ENCODE measurements at regions not wholly inside any gene's neighbourhood (a gene's known extent, or its start where the extent isn't known, plus 50 kb on each side); places are given as distances from the start of the nearest gene placed in this dataset.

DNA sequence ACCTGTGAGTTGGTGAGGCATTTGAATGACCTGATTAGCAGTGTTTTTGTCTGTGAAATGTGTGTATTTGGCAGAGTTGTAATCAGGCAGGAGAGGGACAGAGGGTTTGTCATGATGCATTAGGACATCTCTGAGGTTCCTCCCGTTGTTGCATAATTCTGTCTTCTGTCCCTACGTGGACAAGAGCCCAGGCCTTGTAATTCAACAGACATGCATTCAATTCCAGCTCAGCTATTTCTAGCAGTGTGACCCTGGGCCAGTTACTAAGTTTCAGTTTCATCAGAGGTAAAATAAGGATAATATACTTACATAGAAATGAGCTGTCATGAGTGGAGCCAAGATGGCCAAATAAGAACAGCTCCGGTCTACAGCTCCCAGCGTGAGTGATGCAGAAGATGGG, 208.6 kb downstream of the SLC38A4 start:
- Histone ChIP-seq H3K79me2 (ENCODE audit: control insufficient read depth, insufficient read depth, low read length) (no peaks in the 10 kb centered on the region), H3K9ac (ENCODE audit: control insufficient read depth, extremely low read depth, insufficient read depth, low read length) (no peak overlapping the region), H3K4me3 (ENCODE audit: control insufficient read depth in 2 of 3, extremely low read depth in 1 of 3, insufficient read depth in 2 of 3, low read depth in 1 of 3, low read length in 3 of 3) (no peak overlapping the region), H3K4me2 (ENCODE audit: control insufficient read depth, extremely low read depth, insufficient read depth, low read depth, low read length) (no peak overlapping the region), H2AFZ (ENCODE audit: control insufficient read depth, low read length) (no peak overlapping the region), H3K9me3 (ENCODE audit: control insufficient read depth, low read depth, low read length) (no peaks in the 10 kb centered on the region), H3K27ac (ENCODE audit: control insufficient read depth, insufficient read depth, low read length) (no peak overlapping the region), H3K9me1 (ENCODE audit: control insufficient read depth, extremely low read depth, insufficient read depth, low read length) (no peaks in the 10 kb centered on the region), H4K20me1 (ENCODE audit: control insufficient read depth, extremely low read depth, insufficient read depth, low read length) (no peaks in the 10 kb centered on the region), H3K36me3 (ENCODE audit: control insufficient read depth in 2 of 2, extremely low read depth in 1 of 2, insufficient read depth in 2 of 2, low read length in 2 of 2) (peaks cover 0 to 3% of the 10 kb centered on the region in 2 experiments), H3K27me3 (ENCODE audit: control insufficient read depth, extremely low read depth, insufficient read depth, low read length) (no peaks in the 10 kb centered on the region), H3K4me1 (ENCODE audit: control insufficient read depth, extremely low read depth, insufficient read depth, low read length) (no peaks in the 10 kb centered on the region)
- FAIRE-seq = no peak
- no peak for DNase-seq (ENCODE audit: low read depth, low spot score)
- TF ChIP-seq, protein P1, sequence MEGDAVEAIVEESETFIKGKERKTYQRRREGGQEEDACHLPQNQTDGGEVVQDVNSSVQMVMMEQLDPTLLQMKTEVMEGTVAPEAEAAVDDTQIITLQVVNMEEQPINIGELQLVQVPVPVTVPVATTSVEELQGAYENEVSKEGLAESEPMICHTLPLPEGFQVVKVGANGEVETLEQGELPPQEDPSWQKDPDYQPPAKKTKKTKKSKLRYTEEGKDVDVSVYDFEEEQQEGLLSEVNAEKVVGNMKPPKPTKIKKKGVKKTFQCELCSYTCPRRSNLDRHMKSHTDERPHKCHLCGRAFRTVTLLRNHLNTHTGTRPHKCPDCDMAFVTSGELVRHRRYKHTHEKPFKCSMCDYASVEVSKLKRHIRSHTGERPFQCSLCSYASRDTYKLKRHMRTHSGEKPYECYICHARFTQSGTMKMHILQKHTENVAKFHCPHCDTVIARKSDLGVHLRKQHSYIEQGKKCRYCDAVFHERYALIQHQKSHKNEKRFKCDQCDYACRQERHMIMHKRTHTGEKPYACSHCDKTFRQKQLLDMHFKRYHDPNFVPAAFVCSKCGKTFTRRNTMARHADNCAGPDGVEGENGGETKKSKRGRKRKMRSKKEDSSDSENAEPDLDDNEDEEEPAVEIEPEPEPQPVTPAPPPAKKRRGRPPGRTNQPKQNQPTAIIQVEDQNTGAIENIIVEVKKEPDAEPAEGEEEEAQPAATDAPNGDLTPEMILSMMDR (optimal IDR thresholded peaks at IDR 0.05 in 1 of 3, IDR thresholded peaks at IDR 0.05 in 1 of 3, conservative IDR thresholded peaks at IDR 0.05 in 1 of 3; ENCODE audit: extremely low read depth in 1 of 3, insufficient read depth in 2 of 3, low read length in 3 of 3) = no peak
- TF ChIP-seq EZH2 (IDR thresholded peaks at IDR 0.05; ENCODE audit: low read length) = no peak
- dilution Hi-C loops (cut with MboI; ENCODE audit: extremely low pct_ligation_motif_present, low sequenced_read_pairs) = no loop called here

GRCh38 chr12:46610754-46611153, 215.0 kb downstream of the SLC38A4 start:
- H3K79me2 ChIP-seq (ENCODE audit: control insufficient read depth, insufficient read depth, low read length) = no peaks in the 10 kb centered on the region
- H3K9me3 ChIP-seq (ENCODE audit: control insufficient read depth, low read depth, low read length) = no peaks in the 10 kb centered on the region
- no peak overlapping the region for H3K9ac ChIP-seq (ENCODE audit: control insufficient read depth, extremely low read depth, insufficient read depth, low read length)
- no peaks in the 10 kb centered on the region for H4K20me1 ChIP-seq (ENCODE audit: control insufficient read depth, extremely low read depth, insufficient read depth, low read length)
- dilution Hi-C loops (cut with MboI; ENCODE audit: extremely low pct_ligation_motif_present, low sequenced_read_pairs) = no loop called here
- H3K9me1 ChIP-seq (ENCODE audit: control insufficient read depth, extremely low read depth, insufficient read depth, low read length) = no peaks in the 10 kb centered on the region
- peaks cover 6% of the 10 kb centered on the region for H3K4me1 ChIP-seq (ENCODE audit: control insufficient read depth, extremely low read depth, insufficient read depth, low read length)
- H3K27me3 ChIP-seq (ENCODE audit: control insufficient read depth, extremely low read depth, insufficient read depth, low read length) = no peaks in the 10 kb centered on the region
- H2AFZ ChIP-seq (ENCODE audit: control insufficient read depth, low read length) = no peak overlapping the region
- H3K36me3 ChIP-seq (ENCODE audit: control insufficient read depth in 2 of 2, extremely low read depth in 1 of 2, insufficient read depth in 2 of 2, low read length in 2 of 2) = peaks cover 0 to 3% of the 10 kb centered on the region in 2 experiments
- no peak for TF ChIP-seq EZH2 (IDR thresholded peaks at IDR 0.05; ENCODE audit: low read length)
- TF ChIP-seq, protein P1 (optimal IDR thresholded peaks at IDR 0.05 in 1 of 3, IDR thresholded peaks at IDR 0.05 in 1 of 3, conservative IDR thresholded peaks at IDR 0.05 in 1 of 3; ENCODE audit: extremely low read depth in 1 of 3, insufficient read depth in 2 of 3, low read length in 3 of 3) = no peak
- H3K27ac ChIP-seq (ENCODE audit: control insufficient read depth, insufficient read depth, low read length) = no peak overlapping the region
- H3K4me3 ChIP-seq (ENCODE audit: control insufficient read depth in 2 of 3, extremely low read depth in 1 of 3, insufficient read depth in 2 of 3, low read depth in 1 of 3, low read length in 3 of 3) = no peak overlapping the region
- FAIRE-seq (no peak), DNase-seq (ENCODE audit: low read depth, low spot score) (no peak)
- H3K4me2 ChIP-seq (ENCODE audit: control insufficient read depth, extremely low read depth, insufficient read depth, low read depth, low read length) = no peak overlapping the region

Measured in keratinocyte (primary cell).